ENCODE measurements at regions not wholly inside any gene's neighbourhood (a gene's known extent, or its start where the extent isn't known, plus 50 kb on each side); places are given as distances from the start of the nearest gene placed in this dataset.

DNA sequence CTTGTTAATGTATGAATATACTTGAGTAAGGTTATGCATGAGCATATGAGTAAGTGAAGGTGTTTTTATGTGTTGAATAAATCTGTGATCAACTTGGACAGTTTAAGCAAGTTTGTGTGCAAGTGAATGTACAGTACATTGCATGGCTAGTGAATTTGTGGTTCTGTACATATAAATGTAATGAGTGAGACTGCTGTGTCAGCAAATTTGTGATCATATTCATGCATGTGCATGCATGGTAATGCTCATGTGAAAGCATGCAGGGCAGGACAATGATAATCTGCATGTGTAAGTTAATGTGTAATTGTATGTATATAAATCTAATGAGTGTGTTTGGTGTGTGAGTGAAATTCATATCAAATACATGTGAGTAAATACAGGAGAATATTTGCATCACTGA, 188.5 kb downstream of the PWWP3B start:
- TF ChIP-seq POLR2A (IDR thresholded peaks at IDR 0.05; ENCODE audit: low read length) (no peak), GATA1 (IDR thresholded peaks at IDR 0.05; ENCODE audit: low read depth, low read length) (no peak)

Measured in erythroblast (primary cell).